GM23248 (cell line): ENCODE measurements at regions not wholly inside any gene's neighbourhood (a gene's known extent, or its start where the extent isn't known, plus 50 kb on each side); places are given as distances from the start of the nearest gene placed in this dataset.

Experiments used
- DNase-seq: peaks from one replicate; pipeline ENCODE4 v3.0.0-alpha.2; 2015
- H2AFZ ChIP-seq: fragments of 200-600 bp; sonication (generic); 2 replicates; pipeline ENCODE4 v1.6.1; 2016; ENCODE audit warnings: antibody characterized with exemption
- H3F3A ChIP-seq: fragments of 200-600 bp; sonication (generic); 2 replicates; pipeline ENCODE4 v1.6.1; 2016; ENCODE audit warnings: mild to moderate bottlenecking, antibody characterized with exemption, mixed run types; ENCODE audit not compliant: insufficient read depth
- H3K27ac ChIP-seq: fragments of 200-600 bp; sonication (generic); 2 replicates; pipeline ENCODE4 v1.5.1; 2016; ENCODE audit warnings: mild to moderate bottlenecking
- H3K27me3 ChIP-seq: fragments of 200-600 bp; sonication (generic); replicated peaks from 2 replicates; pipeline ENCODE4 v1.6.1; 2016; ENCODE audit warnings: mild to moderate bottlenecking; ENCODE audit not compliant: insufficient read depth
- H3K36me3 ChIP-seq: fragments of 200-600 bp; sonication (generic); 2 replicates; pipeline ENCODE4 v1.6.1; 2016; ENCODE audit warnings: low read depth, mild to moderate bottlenecking
- H3K4me1 ChIP-seq: fragments of 200-600 bp; sonication (generic); 2 replicates; pipeline ENCODE4 v1.6.1; 2016; ENCODE audit warnings: mild to moderate bottlenecking; ENCODE audit not compliant: insufficient read depth
- H3K4me2 ChIP-seq: fragments of 200-600 bp; sonication (generic); one replicate; pipeline ENCODE4 v1.6.1; 2016; ENCODE audit warnings: mild to moderate bottlenecking; ENCODE audit not compliant: unreplicated experiment
- H3K4me3 ChIP-seq: fragments of 200-600 bp; sonication (generic); 2 replicates; pipeline ENCODE4 v1.5.1; 2016; ENCODE audit warnings: mild to moderate bottlenecking
- H3K79me2 ChIP-seq: fragments of 200-600 bp; sonication (generic); 2 replicates; pipeline ENCODE4 v1.6.1; 2016; ENCODE audit warnings: mild to moderate bottlenecking; ENCODE audit not compliant: insufficient read depth
- H3K9ac ChIP-seq: fragments of 200-600 bp; sonication (generic); 2 replicates; pipeline ENCODE4 v1.6.1; 2016; ENCODE audit warnings: mild to moderate bottlenecking
- H3K9me2 ChIP-seq: fragments of 200-600 bp; sonication (generic); 2 replicates; pipeline ENCODE4 v1.6.1; 2016; ENCODE audit warnings: mixed run types, mild to moderate bottlenecking, moderate library complexity; ENCODE audit not compliant: insufficient read depth
- H3K9me3 ChIP-seq: fragments of 200-600 bp; sonication (generic); one replicate; pipeline ENCODE4 v1.6.1; 2017; ENCODE audit warnings: low read depth
- H4K20me1 ChIP-seq: fragments of 200-600 bp; sonication (generic); 2 replicates; pipeline ENCODE4 v1.6.0; 2016; ENCODE audit not compliant: insufficient read depth
- EZH2 ChIP-seq: fragments of 200-600 bp; sonication (generic); IDR thresholded peaks from 2 replicates; pipeline ENCODE4 v1.6.1; 2018; ENCODE audit warnings: antibody characterized with exemption, mild to moderate bottlenecking; ENCODE audit not compliant: insufficient read depth, poor library complexity, severe bottlenecking
- EZH2phosphoT487 ChIP-seq: fragments of 200-600 bp; sonication (generic); IDR thresholded peaks from 2 replicates; pipeline ENCODE4 v1.6.1; 2018; ENCODE audit warnings: antibody characterized with exemption, moderate library complexity, mild to moderate bottlenecking, low read depth; ENCODE audit not compliant: insufficient read depth
- WGBS, 2 experiments: methylation state at CpG; one replicate each; pipeline ENCODE4 v1.1.6; 2015 to 2017; ENCODE audit warnings: low lambda C conversion rate in 2 of 2, low coverage in 1 of 2; ENCODE audit errors: missing lambda C conversion rate in 2 of 2; 5-methylcytosine and 5-hydroxymethylcytosine counted together
- in situ Hi-C: fragments of 300-500 bp; cut with MboI; formaldehyde crosslinking; loops from 2 replicates; pipeline ENCODE4 v1.15.0; 2020

GRCh38 chr5:28714907-28715698 lies 1676.7 kb upstream of the CDH9 start:
- 14 to 23% methylated on average over 4 of the region's 4 CpGs for WGBS, 2 experiments
- H3K9me2 ChIP-seq = no peaks in the 10 kb centered on the region
- H3K4me3 ChIP-seq = no peak overlapping the region
- DNase-seq = no peak
- H3K36me3 ChIP-seq = no peaks in the 10 kb centered on the region
- TF ChIP-seq EZH2phosphoT487 (no peak), EZH2 (no peak)
- H4K20me1 ChIP-seq = no peaks in the 10 kb centered on the region
- H3K27me3 ChIP-seq = no peaks in the 10 kb centered on the region
- H2AFZ ChIP-seq = no peak overlapping the region
- no peaks in the 10 kb centered on the region for H3K79me2 ChIP-seq
- no peak overlapping the region for H3K9ac ChIP-seq
- H3K9me3 ChIP-seq = peaks cover 2% of the 10 kb centered on the region
- in situ Hi-C loops = no loop called here
- H3K4me2 ChIP-seq = no peak overlapping the region
- H3K27ac ChIP-seq = no peak overlapping the region
- no peaks in the 10 kb centered on the region for H3K4me1 ChIP-seq
- no peaks in the 10 kb centered on the region for H3F3A ChIP-seq

- Histone ChIP-seq H3K9me3 (peaks cover 2% of the 10 kb centered on the region), H3F3A (no peaks in the 10 kb centered on the region), H3K4me3 (no peak overlapping the region), H3K27ac (no peak overlapping the region), H3K27me3 (no peaks in the 10 kb centered on the region), H3K9ac (no peak overlapping the region), H4K20me1 (no peaks in the 10 kb centered on the region), H3K9me2 (no peaks in the 10 kb centered on the region), H3K4me2 (no peak overlapping the region), H3K36me3 (no peaks in the 10 kb centered on the region), H3K4me1 (no peaks in the 10 kb centered on the region), H3K79me2 (no peaks in the 10 kb centered on the region), H2AFZ (no peak overlapping the region)
- TF ChIP-seq EZH2 (no peak), EZH2phosphoT487 (no peak)
- DNase-seq = no peak
- in situ Hi-C loops = no loop called here
Observed at GRCh38 chr5:28710360-28710759, 1672.0 kb upstream of the CDH9 start.

GRCh38 chr5:28708472-28708871 lies 1670.1 kb upstream of the CDH9 start:
- Histone ChIP-seq H3K27me3 (no peaks in the 10 kb centered on the region), H3K36me3 (no peaks in the 10 kb centered on the region), H3F3A (no peaks in the 10 kb centered on the region), H3K27ac (no peak overlapping the region), H2AFZ (no peak overlapping the region), H3K9me2 (no peaks in the 10 kb centered on the region), H3K9ac (no peak overlapping the region), H3K4me1 (no peaks in the 10 kb centered on the region), H4K20me1 (no peaks in the 10 kb centered on the region), H3K4me2 (no peak overlapping the region), H3K9me3 (peaks cover 2% of the 10 kb centered on the region), H3K79me2 (no peaks in the 10 kb centered on the region), H3K4me3 (no peak overlapping the region)
- in situ Hi-C loops = no loop called here
- WGBS, 2 experiments = 48 to 50% methylated on average over 5 of the region's 5 CpGs
- DNase-seq = no peak
- TF ChIP-seq EZH2 (no peak), EZH2phosphoT487 (no peak)

GRCh38 chr5:28707706-28708105 lies 1669.3 kb upstream of the CDH9 start:
- H2AFZ ChIP-seq = no peak overlapping the region
- DNase-seq = no peak
- no peaks in the 10 kb centered on the region for H3K9me2 ChIP-seq
- no peaks in the 10 kb centered on the region for H3K36me3 ChIP-seq
- in situ Hi-C loops = no loop called here
- H3K9me3 ChIP-seq = peaks cover 2% of the 10 kb centered on the region
- TF ChIP-seq EZH2phosphoT487 (no peak), EZH2 (no peak)
- no peak overlapping the region for H3K9ac ChIP-seq
- H4K20me1 ChIP-seq = no peaks in the 10 kb centered on the region
- no peaks in the 10 kb centered on the region for H3K27me3 ChIP-seq
- no peaks in the 10 kb centered on the region for H3K4me1 ChIP-seq
- no peak overlapping the region for H3K4me3 ChIP-seq
- no peak overlapping the region for H3K4me2 ChIP-seq
- no peak overlapping the region for H3K27ac ChIP-seq
- H3F3A ChIP-seq = no peaks in the 10 kb centered on the region
- no peaks in the 10 kb centered on the region for H3K79me2 ChIP-seq
